CD4-positive, alpha-beta T cell (primary cell): ENCODE measurements at regions not wholly inside any gene's neighbourhood (a gene's known extent, or its start where the extent isn't known, plus 50 kb on each side); places are given as distances from the start of the nearest gene placed in this dataset.

Source experiments
- ATAC-seq: fragments of 200-7000 bp; cut with Tn5 transposase; one replicate; pipeline ENCODE4 v1.10.0; 2022; ENCODE audit warnings: mild to moderate bottlenecking; ENCODE audit not compliant: poor library complexity
- CTCF ChIA-PET: fragments of 350-600 bp; sonication (Branson Sonifier 250); formaldehyde crosslinking; loops from one replicate; lab custom pipeline; 2021; ENCODE audit warnings: antibody characterized with exemption, inconsistent platforms; lab: Charles Lee
- POLR2A ChIA-PET: fragments of 350-600 bp; sonication (Branson Sonifier 250); formaldehyde crosslinking; loops from one replicate; lab custom pipeline; 2021; ENCODE audit warnings: antibody characterized with exemption, inconsistent platforms; lab: Charles Lee
- DNase-seq, 14 experiments: peaks; one replicate each; pipeline ENCODE4 v3.0.0-alpha.2; 2013 to 2020; ENCODE audit warnings: mixed read lengths in 2 of 14
- H3K27ac ChIP-seq, 2 donors: one replicate each; pipeline versions ENCODE4 v1.5.1 to v1.7.0; 2013; ENCODE audit warnings: low read length in 2 of 2, low read depth in 1 of 2, mild to moderate bottlenecking in 1 of 2
- H3K27me3 ChIP-seq, 2 experiments: 1 replicate in 1 of 2; 2 replicates in 1 of 2; pipeline versions ENCODE4 v1.6.1 to v1.7.0; 2013; ENCODE audit warnings: low read length in 2 of 2, control low read depth in 1 of 2, mild to moderate bottlenecking in 1 of 2, moderate library complexity in 1 of 2; ENCODE audit not compliant: insufficient read depth in 2 of 2, control insufficient read depth in 1 of 2
- H3K36me3 ChIP-seq: one replicate; pipeline ENCODE4 v1.6.1; 2013; ENCODE audit warnings: low read length, control low read depth; ENCODE audit not compliant: insufficient read depth
- H3K4me1 ChIP-seq: one replicate; pipeline ENCODE4 v1.6.1; 2013; ENCODE audit warnings: low read length, control low read depth; ENCODE audit not compliant: insufficient read depth
- H3K4me3 ChIP-seq: one replicate; pipeline ENCODE4 v1.5.1; 2013; ENCODE audit warnings: mild to moderate bottlenecking, low read length, moderate library complexity
- H3K9me3 ChIP-seq, 2 experiments: 1 replicate in 1 of 2; 2 replicates in 1 of 2; pipeline versions ENCODE4 v1.6.1 to v1.7.0; 2013; ENCODE audit warnings: low read length in 2 of 2, mild to moderate bottlenecking in 2 of 2, control low read depth in 1 of 2, moderate library complexity in 1 of 2; ENCODE audit not compliant: control insufficient read depth in 1 of 2, insufficient read depth in 1 of 2
- H3K27ac Mint-ChIP-seq: one replicate; pipeline ENCODE4 v1.8.0; 2020; ENCODE audit warnings: mixed read lengths
- H3K27me3 Mint-ChIP-seq: one replicate; pipeline ENCODE4 v1.8.0; 2021; ENCODE audit warnings: mixed read lengths
- H3K36me3 Mint-ChIP-seq: one replicate; pipeline ENCODE4 v1.8.0; 2021; ENCODE audit warnings: low read depth, mixed read lengths
- H3K4me1 Mint-ChIP-seq: one replicate; pipeline ENCODE4 v1.8.0; 2021; ENCODE audit warnings: low read depth, mixed read lengths
- H3K4me3 Mint-ChIP-seq: one replicate; pipeline ENCODE4 v1.8.0; 2020; ENCODE audit warnings: mild to moderate bottlenecking, mixed read lengths
- H3K9me3 Mint-ChIP-seq: one replicate; pipeline ENCODE4 v1.8.0; 2020; ENCODE audit warnings: mixed read lengths
- CTCF ChIP-seq: fragments of 200-600 bp; IDR thresholded peaks from one replicate; pipeline ENCODE4 v1.8.0; 2022; ENCODE audit warnings: antibody characterized with exemption, mild to moderate bottlenecking
- intact Hi-C, 2 experiments: fragments of 100-400 bp; cut with DNase I in 1 of 2; cut with micrococcal nuclease in 1 of 2; formaldehyde crosslinking; loops; one replicate each; pipeline versions ENCODE4 v1.15.1 to v1.9.0; 2023 to 2025; cut with DNase I, micrococcal nuclease

- Mint-ChIP-seq H3K36me3 (no peaks in the 10 kb centered on the region), H3K9me3 (no peaks in the 10 kb centered on the region), H3K4me1 (no peaks in the 10 kb centered on the region), H3K27ac (no peak overlapping the region), H3K4me3 (no peak overlapping the region), H3K27me3 (no peaks in the 10 kb centered on the region)
- no peak overlapping the region for H3K4me3 ChIP-seq
- no peak for ATAC-seq
- H3K4me1 ChIP-seq: no peaks in the 10 kb centered on the region
- H3K27me3 ChIP-seq: no peaks in the 10 kb centered on the region
- no peak for DNase-seq
- H3K9me3 ChIP-seq: no peaks in the 10 kb centered on the region
- TF ChIP-seq CTCF: no peak
- no peak overlapping the region for H3K27ac ChIP-seq
- intact Hi-C loops: no loop called here
- POLR2A ChIA-PET: no interaction called here
- H3K36me3 ChIP-seq: no peaks in the 10 kb centered on the region
- CTCF ChIA-PET: no interaction called here
Observed at GRCh38 chr2:57965219-57965618, 81.4 kb upstream of the VRK2 start.

- Mint-ChIP-seq H3K27me3 (no peaks in the 10 kb centered on the region), H3K27ac (no peak overlapping the region), H3K36me3 (no peaks in the 10 kb centered on the region), H3K4me1 (no peaks in the 10 kb centered on the region), H3K4me3 (no peak overlapping the region), H3K9me3 (no peaks in the 10 kb centered on the region)
- DNase-seq (no peak), ATAC-seq (no peak)
- TF ChIP-seq CTCF: no peak
- CTCF ChIA-PET: no interaction called here
- POLR2A ChIA-PET: no interaction called here
- no peak overlapping the region for H3K4me3 ChIP-seq
- no peaks in the 10 kb centered on the region for H3K9me3 ChIP-seq
- H3K27ac ChIP-seq: no peak overlapping the region
- H3K4me1 ChIP-seq: no peaks in the 10 kb centered on the region
- H3K27me3 ChIP-seq: no peaks in the 10 kb centered on the region
- no peaks in the 10 kb centered on the region for H3K36me3 ChIP-seq
- intact Hi-C loops: no loop called here
Observed at GRCh38 chr2:57965961-57966360, 80.6 kb upstream of the VRK2 start.

- ATAC-seq (no peak), DNase-seq (no peak)
- Histone ChIP-seq H3K27ac (no peak overlapping the region), H3K27me3 (no peaks in the 10 kb centered on the region), H3K36me3 (no peaks in the 10 kb centered on the region), H3K9me3 (no peaks in the 10 kb centered on the region), H3K4me3 (no peak overlapping the region), H3K4me1 (no peaks in the 10 kb centered on the region)
- Mint-ChIP-seq H3K4me1 (no peaks in the 10 kb centered on the region), H3K27me3 (no peaks in the 10 kb centered on the region), H3K4me3 (no peak overlapping the region), H3K9me3 (no peaks in the 10 kb centered on the region), H3K27ac (no peak overlapping the region), H3K36me3 (no peaks in the 10 kb centered on the region)
- ChIA-PET POLR2A (no interaction called here), CTCF (no interaction called here)
- intact Hi-C loops: no loop called here
- TF ChIP-seq CTCF: no peak
Observed at GRCh38 chr2:57973621-57974186, 72.9 kb upstream of the VRK2 start.
